K562 (cell line): ENCODE measurements at regions not wholly inside any gene's neighbourhood (a gene's known extent, or its start where the extent isn't known, plus 50 kb on each side); places are given as distances from the start of the nearest gene placed in this dataset.
A peak's percentile ranks its signal among the peaks of the same experiment; 100 is the strongest.

ENCODE experiments used
- FIP1L1 ChIP-seq: fragments of 200-400 bp; formaldehyde crosslinking; IDR thresholded peaks from 2 replicates; pipeline ENCODE4 v1.6.1; 2018; ENCODE audit warnings: mild to moderate bottlenecking, low read depth, low read length; ENCODE audit not compliant: poor library complexity, severe bottlenecking
- ILK ChIP-seq: fragments of 450-650 bp; IDR thresholded peaks from 2 replicates; pipeline ENCODE4 v1.6.1; 2016; ENCODE audit warnings: missing genetic modification characterization, low read depth, mild to moderate bottlenecking, missing compliant biosample characterization, moderate library complexity, borderline replicate concordance
- JUN ChIP-seq, 2 experiments: sonication (generic) in 1 of 2; formaldehyde crosslinking in 1 of 2; IDR thresholded peaks; 2 replicates each; pipeline versions ENCODE4 v1.6.1 to v1.8.0; 2012 to 2022; ENCODE audit warnings: borderline replicate concordance in 2 of 2, mild to moderate bottlenecking in 2 of 2, improper control_type of control experiment in 1 of 2, low read depth in 1 of 2, low read length in 1 of 2, missing genetic modification reagents in 1 of 2
- KAT8 ChIP-seq: fragments of 450-650 bp; IDR thresholded peaks from 2 replicates; pipeline ENCODE4 v1.6.1; 2016; ENCODE audit warnings: low read depth, mild to moderate bottlenecking
- KLF10 ChIP-seq: fragments of 250-450 bp; sonication (Bioruptor Pico); IDR thresholded peaks from 2 replicates; pipeline ENCODE4 v1.6.1; 2021; ENCODE audit warnings: matching md5 sums
- MLX ChIP-seq, 2 experiments: fragments of 450-650 bp in 1 of 2; sonication (generic) in 1 of 2; formaldehyde crosslinking; conservative IDR thresholded peaks; 2 replicates each; pipeline versions ENCODE4 v1.4.0 to v1.8.1; 2020 to 2022; ENCODE audit warnings: mild to moderate bottlenecking in 1 of 2, missing genetic modification reagents in 1 of 2
- NCOA2 ChIP-seq, 2 experiments: fragments of 450-650 bp; IDR thresholded peaks; 2 replicates each; pipeline ENCODE4 v1.6.1; 2018; ENCODE audit warnings: mild to moderate bottlenecking in 2 of 2, moderate library complexity in 1 of 2; ENCODE audit not compliant: partially characterized antibody in 2 of 2
- NCOA6 ChIP-seq: fragments of 450-650 bp; IDR thresholded peaks from 2 replicates; pipeline ENCODE4 v1.6.1; 2017; ENCODE audit warnings: mild to moderate bottlenecking
- NELFE ChIP-seq: IDR thresholded peaks from 2 replicates; pipeline ENCODE4 v1.6.1; 2011; ENCODE audit warnings: mild to moderate bottlenecking; ENCODE audit not compliant: insufficient read depth, insufficient read length
- POLR2A ChIP-seq: fragments of 450-650 bp; conservative IDR thresholded peaks from 2 replicates; pipeline ENCODE4 v1.6.1; 2016
- SMARCC2 ChIP-seq: fragments of 450-650 bp; IDR thresholded peaks from 2 replicates; pipeline ENCODE4 v1.6.1; 2017; ENCODE audit warnings: antibody characterized with exemption, moderate library complexity, mild to moderate bottlenecking, low read depth
- USF2 ChIP-seq: sonication (generic); formaldehyde crosslinking; IDR thresholded peaks from 2 replicates; pipeline ENCODE4 v1.5.0; 2020; ENCODE audit warnings: missing genetic modification reagents
- ZBTB7A ChIP-seq: IDR thresholded peaks from 2 replicates; pipeline ENCODE4 v1.6.1; 2011; ENCODE audit warnings: low read depth, mild to moderate bottlenecking, low read length, moderate library complexity, borderline replicate concordance; ENCODE audit not compliant: control insufficient read depth
- ZNF217 ChIP-seq: sonication (generic); formaldehyde crosslinking; IDR thresholded peaks from 2 replicates; pipeline ENCODE4 v1.8.0; 2022; ENCODE audit warnings: mild to moderate bottlenecking, missing genetic modification reagents
- ZNF445 ChIP-seq: fragments of 250-450 bp; sonication (Bioruptor Pico); IDR thresholded peaks from 2 replicates; pipeline ENCODE4 v1.4.0; 2020; ENCODE audit warnings: low read depth, mild to moderate bottlenecking, moderate library complexity
- ZNF57 ChIP-seq: fragments of 450-650 bp; formaldehyde crosslinking; IDR thresholded peaks from 2 replicates; pipeline ENCODE4 v1.4.0; 2020; ENCODE audit warnings: mild to moderate bottlenecking, moderate library complexity
- ZZZ3 ChIP-seq: fragments of 450-650 bp; IDR thresholded peaks from 2 replicates; pipeline ENCODE4 v1.6.1; 2016; ENCODE audit warnings: antibody characterized with exemption, mild to moderate bottlenecking, moderate library complexity
- TF ChIP-seq, protein P1 (sequence below): conservative IDR thresholded peaks from 2 replicates; pipeline ENCODE4 v1.6.1; 2011; ENCODE audit warnings: low read depth, mild to moderate bottlenecking, low read length; ENCODE audit not compliant: control insufficient read depth
- TF ChIP-seq, protein P2 (sequence below), 3 experiments: IDR thresholded peaks in 2 of 3; conservative IDR thresholded peaks in 1 of 3; 2 replicates each; pipeline ENCODE4 v1.5.1; 2011 to 2012; ENCODE audit warnings: low read length in 3 of 3, mild to moderate bottlenecking in 3 of 3, control low read depth in 2 of 3, improper control_type of control experiment in 1 of 3, inconsistent platforms in 1 of 3, low read depth in 1 of 3, mixed read lengths in 1 of 3, moderate library complexity in 1 of 3; ENCODE audit not compliant: insufficient read depth in 2 of 3
- TF ChIP-seq, protein P3 (sequence below), 2 experiments: fragments of 450-650 bp in 1 of 2; sonication (generic) in 1 of 2; formaldehyde crosslinking in 1 of 2; IDR thresholded peaks in 1 of 2; conservative IDR thresholded peaks in 1 of 2; 2 replicates each; pipeline versions ENCODE4 v1.6.1 to v1.8.1; 2016 to 2023; ENCODE audit warnings: mild to moderate bottlenecking in 2 of 2, moderate library complexity in 2 of 2, inconsistent platforms in 1 of 2, missing genetic modification reagents in 1 of 2
- TF ChIP-seq, protein P4 (sequence below): IDR thresholded peaks from 2 replicates; pipeline ENCODE4 v1.6.1; 2011; ENCODE audit not compliant: insufficient read length; ENCODE audit errors: extremely low read depth

DNA sequence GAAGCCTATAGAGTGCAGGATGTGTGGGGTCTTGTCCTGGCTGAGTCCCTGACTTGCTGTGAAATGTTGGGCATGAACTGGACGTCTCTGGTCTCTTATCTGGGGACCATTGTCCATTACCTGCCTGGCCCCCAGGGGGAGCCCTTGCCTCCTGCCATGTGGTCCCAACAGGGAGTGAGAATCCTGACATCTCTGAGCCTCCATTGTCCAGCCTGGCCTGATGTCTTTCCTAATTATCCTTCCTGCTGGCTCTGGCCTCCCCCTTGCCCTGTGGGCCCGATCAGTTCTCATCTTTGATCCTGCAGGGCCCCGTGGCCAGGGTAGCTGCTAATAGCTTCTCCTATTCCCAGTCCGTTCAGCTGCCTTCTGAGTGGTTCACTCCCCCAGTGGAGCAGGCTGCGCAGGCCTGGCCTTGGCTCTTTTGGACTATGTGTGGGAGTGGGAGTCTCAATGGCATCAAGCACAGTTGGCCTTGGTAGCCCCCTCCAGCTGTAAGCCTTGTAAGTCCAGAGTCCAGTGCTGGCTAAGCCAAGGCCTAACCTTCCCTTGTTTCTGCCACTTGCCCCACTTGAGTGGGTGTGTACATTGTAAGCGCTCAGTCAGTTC lies 77.9 kb upstream of the RALY start (continued):
- no peak for TF ChIP-seq ZBTB7A
- TF ChIP-seq KAT8 = no peak
- no peak for TF ChIP-seq NELFE
- TF ChIP-seq, protein P1, sequence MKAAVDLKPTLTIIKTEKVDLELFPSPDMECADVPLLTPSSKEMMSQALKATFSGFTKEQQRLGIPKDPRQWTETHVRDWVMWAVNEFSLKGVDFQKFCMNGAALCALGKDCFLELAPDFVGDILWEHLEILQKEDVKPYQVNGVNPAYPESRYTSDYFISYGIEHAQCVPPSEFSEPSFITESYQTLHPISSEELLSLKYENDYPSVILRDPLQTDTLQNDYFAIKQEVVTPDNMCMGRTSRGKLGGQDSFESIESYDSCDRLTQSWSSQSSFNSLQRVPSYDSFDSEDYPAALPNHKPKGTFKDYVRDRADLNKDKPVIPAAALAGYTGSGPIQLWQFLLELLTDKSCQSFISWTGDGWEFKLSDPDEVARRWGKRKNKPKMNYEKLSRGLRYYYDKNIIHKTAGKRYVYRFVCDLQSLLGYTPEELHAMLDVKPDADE = no peak
- no peak for TF ChIP-seq KLF10
- TF ChIP-seq MLX (CRISPR knock-in tag; conservative IDR thresholded peaks at IDR 0.05) = no peak
- TF ChIP-seq, protein P2, sequence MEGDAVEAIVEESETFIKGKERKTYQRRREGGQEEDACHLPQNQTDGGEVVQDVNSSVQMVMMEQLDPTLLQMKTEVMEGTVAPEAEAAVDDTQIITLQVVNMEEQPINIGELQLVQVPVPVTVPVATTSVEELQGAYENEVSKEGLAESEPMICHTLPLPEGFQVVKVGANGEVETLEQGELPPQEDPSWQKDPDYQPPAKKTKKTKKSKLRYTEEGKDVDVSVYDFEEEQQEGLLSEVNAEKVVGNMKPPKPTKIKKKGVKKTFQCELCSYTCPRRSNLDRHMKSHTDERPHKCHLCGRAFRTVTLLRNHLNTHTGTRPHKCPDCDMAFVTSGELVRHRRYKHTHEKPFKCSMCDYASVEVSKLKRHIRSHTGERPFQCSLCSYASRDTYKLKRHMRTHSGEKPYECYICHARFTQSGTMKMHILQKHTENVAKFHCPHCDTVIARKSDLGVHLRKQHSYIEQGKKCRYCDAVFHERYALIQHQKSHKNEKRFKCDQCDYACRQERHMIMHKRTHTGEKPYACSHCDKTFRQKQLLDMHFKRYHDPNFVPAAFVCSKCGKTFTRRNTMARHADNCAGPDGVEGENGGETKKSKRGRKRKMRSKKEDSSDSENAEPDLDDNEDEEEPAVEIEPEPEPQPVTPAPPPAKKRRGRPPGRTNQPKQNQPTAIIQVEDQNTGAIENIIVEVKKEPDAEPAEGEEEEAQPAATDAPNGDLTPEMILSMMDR (IDR thresholded peaks at IDR 0.05 in 2 of 3, conservative IDR thresholded peaks at IDR 0.05 in 1 of 3; ENCODE audit: insufficient read depth in 2 of 3, low read depth in 1 of 3, low read length in 3 of 3) = peak; percentile 78 to 93 (median 79)
- no peak for TF ChIP-seq ZNF217 (CRISPR knock-in tag)
- no peak for TF ChIP-seq ZNF445 (CRISPR knock-in tag)
- no peak for TF ChIP-seq NCOA2 (IDR thresholded peaks at IDR 0.05; ENCODE audit: partially characterized antibody in 2 of 2)
- no peak for TF ChIP-seq NCOA6
- no peak for TF ChIP-seq ZZZ3
- no peak for TF ChIP-seq POLR2A
- no peak for TF ChIP-seq USF2
- no peak for TF ChIP-seq ZNF57 (CRISPR knock-in tag)
- TF ChIP-seq JUN (IDR thresholded peaks at IDR 0.05; ENCODE audit: borderline replicate concordance, low read depth, low read length) = no peak
- TF ChIP-seq JUN (CRISPR knock-in tag; IDR thresholded peaks at IDR 0.05; ENCODE audit: borderline replicate concordance) = no peak; the same call in 1 of the 2 replicates
- TF ChIP-seq, protein P3, sequence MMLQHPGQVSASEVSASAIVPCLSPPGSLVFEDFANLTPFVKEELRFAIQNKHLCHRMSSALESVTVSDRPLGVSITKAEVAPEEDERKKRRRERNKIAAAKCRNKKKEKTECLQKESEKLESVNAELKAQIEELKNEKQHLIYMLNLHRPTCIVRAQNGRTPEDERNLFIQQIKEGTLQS (IDR thresholded peaks at IDR 0.05) = no peak
- TF ChIP-seq, protein P3 (CRISPR knock-in tag; conservative IDR thresholded peaks at IDR 0.05) = no peak
- no peak for TF ChIP-seq FIP1L1
- TF ChIP-seq, protein P4, sequence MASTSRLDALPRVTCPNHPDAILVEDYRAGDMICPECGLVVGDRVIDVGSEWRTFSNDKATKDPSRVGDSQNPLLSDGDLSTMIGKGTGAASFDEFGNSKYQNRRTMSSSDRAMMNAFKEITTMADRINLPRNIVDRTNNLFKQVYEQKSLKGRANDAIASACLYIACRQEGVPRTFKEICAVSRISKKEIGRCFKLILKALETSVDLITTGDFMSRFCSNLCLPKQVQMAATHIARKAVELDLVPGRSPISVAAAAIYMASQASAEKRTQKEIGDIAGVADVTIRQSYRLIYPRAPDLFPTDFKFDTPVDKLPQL = no peak
- TF ChIP-seq SMARCC2 = no peak
- no peak for TF ChIP-seq ILK (tag)
